HL-60 (cell line): ENCODE measurements at regions not wholly inside any gene's neighbourhood (a gene's known extent, or its start where the extent isn't known, plus 50 kb on each side); places are given as distances from the start of the nearest gene placed in this dataset.

Experiments
- DNase-seq, 2 experiments: peaks; one replicate each; pipeline ENCODE4 v3.0.0-alpha.2; 2010 to 2020; ENCODE audit warnings: low read depth in 1 of 2, low spot score in 1 of 2
- H3K27ac ChIP-seq: fragments of 250-450 bp; sonication (Bioruptor Pico); replicated peaks from 2 replicates; pipeline ENCODE4 v1.5.1; 2020; ENCODE audit warnings: mild to moderate bottlenecking, moderate library complexity
- H3K27me3 ChIP-seq: fragments of 250-450 bp; sonication (Bioruptor Pico); 2 replicates; pipeline ENCODE4 v1.5.1; 2021; ENCODE audit warnings: mild to moderate bottlenecking, moderate library complexity; ENCODE audit not compliant: insufficient read depth, poor library complexity, severe bottlenecking
- H3K4me3 ChIP-seq: replicated peaks from 2 replicates; pipeline ENCODE4 v1.5.1; 2011; ENCODE audit warnings: mild to moderate bottlenecking, control low read depth, low read length; ENCODE audit not compliant: insufficient read depth
- CTCF ChIP-seq: IDR thresholded peaks from one replicate; pipeline ENCODE4 v1.5.1; 2011; ENCODE audit warnings: low read length, control low read depth, inconsistent platforms; ENCODE audit not compliant: insufficient read depth
- GABPA ChIP-seq: IDR thresholded peaks from 2 replicates; pipeline ENCODE4 v1.6.1; 2012; ENCODE audit warnings: low read depth
- POLR2AphosphoS5 ChIP-seq: IDR thresholded peaks from 2 replicates; pipeline ENCODE4 v1.6.1; 2012; ENCODE audit warnings: low read depth
- REST ChIP-seq: IDR thresholded peaks from 2 replicates; pipeline ENCODE4 v1.6.1; 2012; ENCODE audit warnings: low read depth; ENCODE audit not compliant: insufficient replicate concordance
- SPI1 ChIP-seq: IDR thresholded peaks from 2 replicates; pipeline ENCODE4 v1.6.1; 2012; ENCODE audit warnings: low read depth, mild to moderate bottlenecking, borderline replicate concordance

GRCh38 chr10:61251089-61251488 lies 202.1 kb downstream of the TMEM26 start:
- no peak for TF ChIP-seq POLR2AphosphoS5
- TF ChIP-seq SPI1: no peak
- no peak for TF ChIP-seq REST
- TF ChIP-seq GABPA: no peak
- TF ChIP-seq CTCF: no peak
- DNase-seq: no peak
- Histone ChIP-seq H3K4me3 (no peak overlapping the region), H3K27me3 (no peaks in the 10 kb centered on the region), H3K27ac (no peak overlapping the region)

GRCh38 chr10:61250131-61250530 lies 203.1 kb downstream of the TMEM26 start:
- TF ChIP-seq GABPA (no peak), SPI1 (no peak), REST (no peak), CTCF (no peak), POLR2AphosphoS5 (no peak)
- Histone ChIP-seq H3K4me3 (no peak overlapping the region), H3K27me3 (no peaks in the 10 kb centered on the region), H3K27ac (no peak overlapping the region)
- DNase-seq: no peak

- no peak for DNase-seq
- no peak for TF ChIP-seq REST
- TF ChIP-seq SPI1: no peak
- TF ChIP-seq POLR2AphosphoS5: no peak
- no peak for TF ChIP-seq GABPA
- TF ChIP-seq CTCF: no peak
- Histone ChIP-seq H3K27ac (no peak overlapping the region), H3K4me3 (no peak overlapping the region), H3K27me3 (no peaks in the 10 kb centered on the region)
Observed at GRCh38 chr10:61248013-61248412, 205.2 kb downstream of the TMEM26 start.
